Urothelium cell line (cell line): ENCODE measurements at regions not wholly inside any gene's neighbourhood (a gene's known extent, or its start where the extent isn't known, plus 50 kb on each side); places are given as distances from the start of the nearest gene placed in this dataset.
"Not testable (repeated sequence)": the region's sequence is repeated elsewhere in the genome, so short reads cannot be mapped to it uniquely, and the experiment has no call there.

Experiments used
- DNase-seq: peaks from one replicate; pipeline ENCODE4 v3.0.0; 2011; ENCODE audit warnings: low spot score, mixed read lengths
- FAIRE-seq: peaks from 2 replicates; lab custom pipeline; 2011; peaks lifted over from hg19 to GRCh38; lab: Jason Lieb, UNC

GRCh38 chr3:8286749-8287148, 214.9 kb upstream of the LMCD1 start:
- no peak for FAIRE-seq
- no peak for DNase-seq

- no peak for FAIRE-seq
- DNase-seq: no peak
Observed at GRCh38 chr3:8290611-8291010, 211.0 kb upstream of the LMCD1 start.

GRCh38 chr3:8296461-8296860, 205.2 kb upstream of the LMCD1 start:
- FAIRE-seq (no peak), DNase-seq (no peak)

GRCh38 chr3:8298021-8298954, 203.3 kb upstream of the LMCD1 start:
- no peak for DNase-seq
- no peak for FAIRE-seq

- FAIRE-seq (no peak), DNase-seq (peak; percentile 50)
Observed at GRCh38 chr3:8301977-8302735, 199.5 kb upstream of the LMCD1 start.

GRCh38 chr3:8303466-8303865, 198.2 kb upstream of the LMCD1 start:
- DNase-seq (no peak), FAIRE-seq (no peak)

GRCh38 chr3:8305371-8305770, 196.3 kb upstream of the LMCD1 start:
- no peak for DNase-seq
- FAIRE-seq: no peak

GRCh38 chr3:8307545-8308110, 194.0 kb upstream of the LMCD1 start:
- DNase-seq: no peak
- no peak for FAIRE-seq

GRCh38 chr3:8311321-8311720, 190.3 kb upstream of the LMCD1 start:
- DNase-seq: no peak
- no peak for FAIRE-seq

GRCh38 chr3:8312685-8313084, 188.9 kb upstream of the LMCD1 start:
- DNase-seq (no peak), FAIRE-seq (no peak)

GRCh38 chr3:8313560-8314267, 187.9 kb upstream of the LMCD1 start:
- no peak for DNase-seq
- no peak for FAIRE-seq

GRCh38 chr3:8315526-8315925, 186.1 kb upstream of the LMCD1 start:
- not testable (repeated sequence) for FAIRE-seq, DNase-seq

- FAIRE-seq (no peak), DNase-seq (no peak)
Observed at GRCh38 chr3:8317661-8318649, 183.7 kb upstream of the LMCD1 start.

- peak; percentile 65 for DNase-seq
- FAIRE-seq: peak; percentile 77
Observed at GRCh38 chr3:8319935-8320634, 181.5 kb upstream of the LMCD1 start.

- no peak for DNase-seq
- no peak for FAIRE-seq
Observed at GRCh38 chr3:8320711-8321458, 180.7 kb upstream of the LMCD1 start.

- DNase-seq (peak; percentile 32), FAIRE-seq (no peak)
Observed at GRCh38 chr3:8324747-8325146, 176.9 kb upstream of the LMCD1 start.

GRCh38 chr3:8325306-8325705, 176.3 kb upstream of the LMCD1 start:
- DNase-seq (no peak), FAIRE-seq (no peak)

- FAIRE-seq: not testable (repeated sequence)
Observed at GRCh38 chr3:8325833-8326232, 175.8 kb upstream of the LMCD1 start.

More at GRCh38 chr3:8325833-8326232, 175.8 kb upstream of the LMCD1 start:
- DNase-seq: not testable (repeated sequence)
